ENCODE measurements at regions not wholly inside any gene's neighbourhood (a gene's known extent, or its start where the extent isn't known, plus 50 kb on each side); places are given as distances from the start of the nearest gene placed in this dataset.
"Not testable (repeated sequence)": the region's sequence is repeated elsewhere in the genome, so short reads cannot be mapped to it uniquely, and the experiment has no call there.

DNA sequence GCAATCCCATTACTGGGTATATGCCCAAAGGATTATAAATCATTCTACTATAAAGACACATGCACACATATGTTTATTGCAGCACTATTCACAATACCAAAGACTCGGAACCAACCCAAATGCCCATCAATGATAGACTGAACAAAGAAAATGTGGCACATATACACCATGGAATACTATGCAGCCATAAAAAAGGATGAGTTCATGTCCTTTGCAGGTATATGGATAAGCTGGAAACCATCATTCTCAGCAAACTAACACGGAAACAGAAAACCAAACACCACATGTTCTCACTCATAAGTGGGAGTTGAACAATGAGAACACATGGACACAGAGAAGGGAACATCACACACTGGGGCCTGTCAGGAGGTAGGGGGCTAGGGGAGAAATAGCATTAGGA, 235.7 kb downstream of the PTN start:
- not testable (repeated sequence) for DNase-seq

DNA sequence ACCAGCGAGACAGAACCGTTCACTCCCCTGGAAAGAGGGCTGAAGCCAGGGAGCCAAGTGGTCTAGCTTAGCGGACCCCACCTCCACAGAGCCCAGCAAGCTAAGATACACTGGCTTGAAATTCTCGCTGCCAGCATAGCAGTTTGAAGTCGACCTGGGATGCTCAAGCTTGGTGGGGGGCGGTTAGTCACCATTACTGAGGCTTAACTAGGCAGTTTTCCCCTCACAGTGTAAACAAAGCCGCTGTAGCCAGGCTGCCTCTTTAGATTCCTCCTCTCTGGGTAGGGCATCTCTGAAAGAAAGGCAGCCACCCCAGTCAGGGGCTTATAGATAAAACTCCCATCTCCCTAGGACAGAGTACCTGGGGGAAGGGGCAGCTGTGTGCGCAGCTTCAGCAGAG, 235.1 kb downstream of the CHRM2 start:
- DNase-seq, result not testable (repeated sequence)

- no peak for DNase-seq
Observed at GRCh38 chr7:137097111-137097510, 228.7 kb downstream of the CHRM2 start.

DNA sequence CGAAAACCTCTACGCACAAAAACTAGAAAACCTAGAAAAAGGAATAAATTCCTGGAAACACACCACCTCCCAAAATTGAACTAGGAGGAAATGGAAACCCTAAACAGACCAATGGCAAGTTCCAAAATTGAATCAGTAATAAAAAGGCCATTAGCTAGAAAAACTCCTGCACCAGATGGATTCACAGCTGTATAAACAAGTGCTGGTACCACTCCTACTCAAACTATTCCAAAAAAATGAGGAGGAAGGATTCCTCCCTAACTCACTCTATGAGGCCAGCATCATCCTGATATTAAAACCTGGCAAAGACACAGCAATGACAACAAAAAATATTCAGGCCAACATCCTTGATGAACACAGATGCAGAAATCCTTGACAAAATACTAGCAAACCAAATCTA, 228.2 kb downstream of the CHRM2 start:
- no peak for DNase-seq

DNA sequence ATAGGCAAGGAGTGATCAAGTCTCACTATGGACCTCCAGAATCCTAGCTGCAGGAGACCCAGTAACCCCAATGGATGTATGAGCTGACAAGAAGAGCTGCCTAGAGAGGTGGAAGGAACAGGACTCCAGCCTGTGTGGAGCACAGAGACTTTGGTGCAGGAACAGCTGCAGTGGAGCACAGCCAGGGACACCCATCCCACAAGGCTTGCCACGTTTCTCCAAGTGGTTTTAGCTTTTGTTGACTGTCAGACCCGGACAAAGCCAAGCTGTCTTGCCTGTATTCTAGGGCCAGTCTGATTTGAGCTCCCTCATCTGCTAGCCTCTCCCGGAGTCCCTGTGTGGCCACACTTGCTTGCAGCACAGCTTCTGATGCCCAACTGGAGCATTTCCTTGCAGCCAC, 224.7 kb downstream of the CHRM2 start:
- DNase-seq, result no peak

DNA sequence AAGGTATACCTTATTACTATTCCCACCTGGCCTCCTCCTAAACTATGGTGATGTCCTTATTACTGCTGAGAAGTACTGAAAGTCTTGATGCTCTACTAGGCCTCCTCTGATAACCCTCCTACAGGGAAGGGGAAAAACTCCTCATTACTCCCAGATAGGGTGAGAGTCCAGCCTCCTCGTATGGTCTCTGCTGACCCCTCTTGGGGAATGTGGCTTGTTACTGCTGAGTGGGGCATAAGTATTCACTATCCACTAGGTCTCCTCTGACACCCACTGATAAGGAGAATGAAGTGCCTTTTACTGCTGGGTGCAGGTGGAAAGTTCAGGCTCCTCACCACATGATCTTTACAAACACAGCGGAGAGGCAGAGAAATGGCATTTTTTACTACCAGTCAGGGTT, 222.9 kb downstream of the CHRM2 start:
- no peak for DNase-seq

GRCh38 chr7:137086896-137087295, 218.4 kb downstream of the CHRM2 start:
- no peak for DNase-seq

- DNase-seq, result no peak
Observed at GRCh38 chr7:137084607-137085380, 216.3 kb downstream of the CHRM2 start.

DNA sequence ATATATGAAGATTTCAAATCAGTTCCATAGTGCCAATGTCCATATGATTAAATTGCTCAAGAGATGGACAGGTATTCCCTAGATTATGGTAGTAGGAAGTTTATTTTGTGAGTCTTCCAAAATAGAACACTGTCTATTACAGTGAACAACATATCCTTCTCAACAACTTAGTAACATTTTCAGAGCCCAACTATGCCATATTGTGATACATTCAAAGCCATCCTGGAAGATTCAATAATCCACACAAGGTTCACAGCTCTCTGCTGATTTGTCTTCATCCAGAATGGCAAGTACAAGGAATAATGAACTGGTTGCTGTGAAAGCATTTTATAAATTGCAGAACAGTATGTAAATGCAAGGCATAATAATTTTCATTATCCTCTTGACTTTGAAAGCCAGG, 213.9 kb downstream of the CHRM2 start:
- no peak for DNase-seq

DNA sequence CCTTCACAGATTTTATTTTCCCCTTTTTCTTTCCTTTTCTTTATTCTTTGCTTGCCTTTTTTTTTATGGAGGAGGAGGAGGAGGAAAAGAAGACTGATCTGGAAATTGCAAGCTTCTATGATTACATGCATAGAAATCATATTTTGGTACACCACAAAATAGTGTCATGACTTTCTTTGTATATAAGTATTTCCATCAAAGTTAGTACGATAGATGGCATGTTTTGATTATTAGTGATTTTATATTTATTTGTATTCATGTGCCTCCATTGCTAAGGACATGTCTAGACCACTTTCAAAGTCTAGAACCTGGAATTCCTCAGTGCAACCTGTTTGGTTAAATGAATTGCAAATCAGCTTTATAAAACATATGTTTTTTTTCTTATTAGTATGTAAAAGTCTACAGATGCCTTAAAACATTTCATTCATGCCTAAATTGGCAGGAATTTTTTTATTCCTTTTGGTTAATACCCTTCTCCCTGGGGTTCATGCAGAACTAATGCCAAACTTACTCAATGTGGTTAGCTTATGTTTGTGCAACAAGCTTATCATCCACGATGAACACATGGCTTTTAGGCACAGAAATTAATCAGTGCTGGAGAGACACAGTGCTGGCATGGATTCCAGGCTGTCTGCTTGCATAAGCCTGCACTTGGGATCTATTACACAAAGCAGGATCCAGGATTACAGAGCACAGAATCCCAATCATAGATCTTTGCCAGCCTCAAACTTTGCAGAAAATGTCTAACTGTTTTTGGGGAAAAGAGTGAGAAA, 213.1 kb downstream of the CHRM2 start:
- DNase-seq, result peak; percentile 47

GRCh38 chr7:137080516-137081203, 212.2 kb downstream of the CHRM2 start:
- DNase-seq, result no peak

DNA sequence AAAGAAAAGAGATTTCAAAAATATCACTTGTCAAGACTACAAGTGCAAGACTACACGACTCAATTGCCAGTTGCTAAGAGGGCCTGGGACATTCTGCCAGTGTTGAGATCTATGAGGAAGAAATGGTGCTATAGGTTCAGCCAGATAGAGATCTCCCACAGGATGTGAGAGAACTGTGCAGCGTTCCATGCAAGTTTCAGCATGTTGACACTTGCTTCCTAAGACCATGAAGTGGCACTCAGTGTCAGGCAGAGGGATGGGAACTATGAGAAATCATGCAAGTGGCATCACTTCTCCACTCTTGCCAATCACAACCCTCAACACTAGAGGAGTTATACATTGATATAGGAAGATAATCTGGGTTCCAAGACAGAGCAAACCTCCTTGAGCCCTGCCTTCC, 210.3 kb downstream of the CHRM2 start:
- no peak for DNase-seq

DNA sequence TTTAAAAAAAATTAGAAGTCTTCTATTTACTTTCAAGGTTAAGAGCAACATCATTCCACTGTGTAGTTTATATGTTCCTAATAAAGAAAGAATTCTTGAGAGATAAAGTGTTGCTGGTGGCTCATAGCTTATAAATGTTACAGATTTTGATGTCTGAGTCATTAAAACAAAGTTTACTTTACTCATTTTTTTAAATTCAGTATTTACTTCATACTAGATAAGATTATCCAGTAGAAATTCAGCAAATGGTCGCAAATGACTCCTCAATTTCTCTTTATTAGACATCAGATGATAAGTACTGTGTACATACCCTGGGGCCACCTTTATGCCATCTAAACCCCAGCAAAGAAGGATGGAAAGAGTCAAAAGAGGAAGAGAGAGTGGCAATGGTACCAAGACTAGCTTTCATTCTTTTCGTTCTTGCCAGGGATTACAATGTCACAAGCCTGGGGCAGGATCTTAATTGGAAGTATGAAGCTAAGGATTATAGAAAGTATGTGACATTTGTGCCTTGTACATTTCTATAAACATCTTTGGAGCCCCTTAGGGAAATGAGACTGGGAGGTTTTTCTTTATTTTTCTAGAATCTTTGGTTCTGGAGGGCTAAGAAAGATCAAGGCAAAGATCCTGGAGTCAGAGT, 206.1 kb downstream of the CHRM2 start:
- DNase-seq, result no peak

DNA sequence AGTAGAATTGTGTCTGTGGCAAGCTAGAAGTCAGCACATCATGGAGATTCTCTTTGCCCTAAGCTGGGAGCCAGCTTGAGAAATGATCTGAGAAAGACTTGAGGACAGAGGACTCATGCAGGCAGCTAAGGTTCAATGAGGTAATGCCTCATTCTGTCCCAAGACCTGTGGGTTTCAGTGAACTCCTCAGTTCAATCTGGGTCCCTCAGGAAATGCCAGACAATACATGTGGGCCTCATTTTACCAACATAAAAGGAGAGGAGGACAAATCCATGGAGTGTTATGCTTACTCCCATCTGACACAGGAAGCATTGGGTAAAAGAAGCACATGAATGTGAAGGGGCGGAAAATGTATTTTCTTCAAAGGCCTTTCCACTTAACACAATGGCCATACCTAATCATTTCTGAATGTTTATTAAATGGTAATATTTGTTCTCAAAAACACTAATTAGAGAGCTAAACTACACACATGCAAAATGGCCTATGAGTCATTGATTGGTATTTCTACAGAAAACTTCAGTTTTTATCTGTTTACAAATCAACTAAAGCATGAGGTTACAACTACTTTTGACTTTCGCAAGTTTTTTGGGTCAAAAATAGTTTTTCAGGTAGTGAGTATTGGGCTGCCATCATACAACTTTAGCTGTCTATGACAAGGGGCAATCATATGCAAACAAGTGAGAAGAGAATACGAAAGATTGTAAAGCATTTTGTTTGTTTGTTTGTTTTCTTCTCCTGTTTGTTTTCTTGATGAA, 205.3 kb downstream of the CHRM2 start:
- no peak for DNase-seq

Data from femur (tissue), 1 donor.